PC-9 (cell line): ENCODE measurements at regions not wholly inside any gene's neighbourhood (a gene's known extent, or its start where the extent isn't known, plus 50 kb on each side); places are given as distances from the start of the nearest gene placed in this dataset.

Experiments
- CTCF ChIP-seq: fragments of 200-600 bp; sonication (generic); conservative IDR thresholded peaks from 2 replicates; pipeline ENCODE4 v1.6.1; 2017; ENCODE audit warnings: mixed run types, antibody characterized with exemption, mild to moderate bottlenecking, moderate library complexity
- EZH2 ChIP-seq: fragments of 200-600 bp; sonication (generic); IDR thresholded peaks from 2 replicates; pipeline ENCODE4 v1.8.0; 2017; ENCODE audit warnings: antibody characterized with exemption, low read depth

- TF ChIP-seq CTCF, result no peak
- no peak for TF ChIP-seq EZH2
Observed at GRCh38 chr3:62995530-62995929, 120.3 kb upstream of the CADPS start.
